Lower leg skin (tissue), 3 donors: ENCODE measurements at regions not wholly inside any gene's neighbourhood (a gene's known extent, or its start where the extent isn't known, plus 50 kb on each side); places are given as distances from the start of the nearest gene placed in this dataset.

Experiments used
- POLR2A ChIP-seq, 2 donors: fragments of 450-650 bp; IDR thresholded peaks; one replicate each; pipeline ENCODE4 v1.6.1; 2016 to 2017; ENCODE audit warnings: antibody characterized with exemption in 2 of 2, mild to moderate bottlenecking in 1 of 2, moderate library complexity in 1 of 2
- TF ChIP-seq, protein P1 (sequence below), 3 donors: fragments of 450-650 bp; IDR thresholded peaks; one replicate each; pipeline ENCODE4 v1.5.1; 2016; ENCODE audit warnings: antibody characterized with exemption in 3 of 3, mild to moderate bottlenecking in 3 of 3, moderate library complexity in 2 of 3

DNA sequence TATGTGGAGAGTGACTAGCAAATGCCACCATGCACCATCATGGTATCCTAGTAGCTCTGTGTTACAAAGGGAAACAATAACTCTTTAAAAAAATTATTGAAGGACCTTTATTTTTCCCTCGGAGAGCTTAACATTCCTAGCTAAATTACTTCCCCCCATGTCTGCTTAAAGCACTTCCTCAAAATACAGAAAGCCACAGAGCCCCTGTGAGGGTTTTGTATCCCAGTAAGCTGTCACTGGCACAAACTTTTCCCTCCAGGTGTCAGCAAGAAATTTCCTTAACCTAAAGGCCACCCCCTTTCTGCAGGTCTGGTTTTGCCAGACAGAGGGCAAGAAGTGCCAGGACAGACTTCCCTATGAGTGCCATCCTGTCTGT, 340.0 kb upstream of the PRDM1 start:
- TF ChIP-seq, protein P1, sequence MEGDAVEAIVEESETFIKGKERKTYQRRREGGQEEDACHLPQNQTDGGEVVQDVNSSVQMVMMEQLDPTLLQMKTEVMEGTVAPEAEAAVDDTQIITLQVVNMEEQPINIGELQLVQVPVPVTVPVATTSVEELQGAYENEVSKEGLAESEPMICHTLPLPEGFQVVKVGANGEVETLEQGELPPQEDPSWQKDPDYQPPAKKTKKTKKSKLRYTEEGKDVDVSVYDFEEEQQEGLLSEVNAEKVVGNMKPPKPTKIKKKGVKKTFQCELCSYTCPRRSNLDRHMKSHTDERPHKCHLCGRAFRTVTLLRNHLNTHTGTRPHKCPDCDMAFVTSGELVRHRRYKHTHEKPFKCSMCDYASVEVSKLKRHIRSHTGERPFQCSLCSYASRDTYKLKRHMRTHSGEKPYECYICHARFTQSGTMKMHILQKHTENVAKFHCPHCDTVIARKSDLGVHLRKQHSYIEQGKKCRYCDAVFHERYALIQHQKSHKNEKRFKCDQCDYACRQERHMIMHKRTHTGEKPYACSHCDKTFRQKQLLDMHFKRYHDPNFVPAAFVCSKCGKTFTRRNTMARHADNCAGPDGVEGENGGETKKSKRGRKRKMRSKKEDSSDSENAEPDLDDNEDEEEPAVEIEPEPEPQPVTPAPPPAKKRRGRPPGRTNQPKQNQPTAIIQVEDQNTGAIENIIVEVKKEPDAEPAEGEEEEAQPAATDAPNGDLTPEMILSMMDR (IDR thresholded peaks at IDR 0.05), result no peak
- no peak for TF ChIP-seq POLR2A (IDR thresholded peaks at IDR 0.05)
